GM18951 (cell line): ENCODE measurements at regions not wholly inside any gene's neighbourhood (a gene's known extent, or its start where the extent isn't known, plus 50 kb on each side); places are given as distances from the start of the nearest gene placed in this dataset.

Experiments used
- POLR2A ChIP-seq: IDR thresholded peaks from 4 replicates; pipeline ENCODE4 v1.6.1; 2011; ENCODE audit warnings: mild to moderate bottlenecking; ENCODE audit not compliant: insufficient read length, insufficient read depth; ENCODE audit errors: extremely low read depth
- in situ Hi-C: fragments of 300-500 bp; cut with MboI; formaldehyde crosslinking; loops from one replicate; pipeline ENCODE4 v1.12.0; 2022; ENCODE audit warnings: low sequenced_read_pairs, mixed read lengths, inconsistent platforms; ENCODE audit not compliant: unreplicated experiment

GRCh38 chr1:37243368-37244082 is 209.2 kb upstream of the GRIK3 start:
- TF ChIP-seq POLR2A: no peak
- in situ Hi-C loops: no loop called here

- in situ Hi-C loops: no loop called here
- no peak for TF ChIP-seq POLR2A
These were observed 209.8 kb upstream of the GRIK3 start for GRCh38 chr1:37244083-37244480.

GRCh38 chr1:37244815-37245214 is 210.5 kb upstream of the GRIK3 start:
- no peak for TF ChIP-seq POLR2A
- in situ Hi-C loops: no loop called here

- in situ Hi-C loops: no loop called here
- TF ChIP-seq POLR2A: no peak
These were observed 212.3 kb upstream of the GRIK3 start for GRCh38 chr1:37246631-37247030.

GRCh38 chr1:37250371-37250770 is 216.1 kb upstream of the GRIK3 start:
- in situ Hi-C loops: no loop called here

DNA sequence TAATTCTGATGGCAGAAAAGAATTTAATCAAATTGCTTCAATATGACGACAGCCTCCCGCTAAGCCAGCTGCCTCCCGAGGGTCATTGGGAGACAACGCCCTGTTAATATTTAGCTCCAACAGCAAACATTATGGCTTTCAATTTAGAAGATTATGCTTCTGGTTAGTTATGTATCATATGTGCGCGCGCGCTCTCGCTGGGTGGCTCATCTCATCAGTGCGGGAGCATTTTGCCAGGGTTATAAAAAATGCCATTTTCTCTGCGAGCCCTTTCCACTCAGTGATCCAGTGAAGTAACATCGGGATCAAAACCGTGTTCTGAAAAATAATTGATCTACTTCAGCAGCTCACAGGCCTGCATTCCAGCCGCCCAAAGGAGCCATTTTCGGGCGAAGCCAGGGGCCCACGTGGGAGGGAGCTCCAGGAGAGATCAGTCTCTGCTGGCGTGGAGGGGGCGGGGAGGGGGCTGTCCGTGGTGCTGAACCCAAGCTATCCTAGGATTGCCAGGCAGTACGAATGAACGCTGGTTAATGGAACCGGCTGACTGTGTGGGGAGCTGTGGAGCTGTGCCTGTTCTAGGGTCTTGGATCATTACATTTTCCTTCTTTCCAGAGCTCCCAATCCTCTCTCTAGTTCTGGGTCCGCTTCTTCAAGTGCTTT is 219.1 kb upstream of the ZC3H12A start:
- in situ Hi-C loops: no loop called here
- no peak for TF ChIP-seq POLR2A

More at GRCh38 chr1:37250371-37250770, 216.1 kb upstream of the GRIK3 start:
- TF ChIP-seq POLR2A: no peak

- TF ChIP-seq POLR2A: no peak
- in situ Hi-C loops: no loop called here
These were observed 218.5 kb upstream of the ZC3H12A start for GRCh38 chr1:37255868-37256267.

GRCh38 chr1:37257646-37258045 is 216.7 kb upstream of the ZC3H12A start:
- in situ Hi-C loops: no loop called here
- no peak for TF ChIP-seq POLR2A

- in situ Hi-C loops: no loop called here
- TF ChIP-seq POLR2A: no peak
These were observed 216.3 kb upstream of the ZC3H12A start for GRCh38 chr1:37258068-37258467.

GRCh38 chr1:37259019-37259418 is 215.4 kb upstream of the ZC3H12A start:
- in situ Hi-C loops: no loop called here
- TF ChIP-seq POLR2A: no peak

GRCh38 chr1:37261129-37261528 is 213.3 kb upstream of the ZC3H12A start:
- no peak for TF ChIP-seq POLR2A
- in situ Hi-C loops: no loop called here

GRCh38 chr1:37262439-37263170 is 211.8 kb upstream of the ZC3H12A start:
- no peak for TF ChIP-seq POLR2A

DNA sequence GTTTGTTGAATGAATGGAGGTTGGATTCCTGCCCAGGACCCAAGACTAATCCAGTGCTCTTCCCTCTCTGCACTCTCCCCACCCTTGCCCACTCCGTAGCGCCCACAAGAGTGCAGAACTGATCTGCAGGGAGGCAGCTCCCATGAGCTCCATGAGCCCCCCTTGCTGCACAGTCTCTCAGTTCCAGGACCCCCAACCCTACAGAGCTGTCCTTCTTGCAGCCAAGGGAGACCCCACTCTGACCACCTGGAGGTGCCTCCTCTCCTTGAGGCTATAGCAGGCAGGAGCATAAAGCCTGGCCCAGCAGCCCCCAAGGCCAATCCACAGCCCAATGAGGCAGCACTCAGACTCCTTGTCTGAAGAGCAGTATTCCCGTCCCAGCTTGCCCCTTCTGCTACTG is 209.2 kb upstream of the ZC3H12A start:
- TF ChIP-seq POLR2A: no peak
- in situ Hi-C loops: no loop called here

More at GRCh38 chr1:37262439-37263170, 211.8 kb upstream of the ZC3H12A start:
- in situ Hi-C loops: no loop called here

DNA sequence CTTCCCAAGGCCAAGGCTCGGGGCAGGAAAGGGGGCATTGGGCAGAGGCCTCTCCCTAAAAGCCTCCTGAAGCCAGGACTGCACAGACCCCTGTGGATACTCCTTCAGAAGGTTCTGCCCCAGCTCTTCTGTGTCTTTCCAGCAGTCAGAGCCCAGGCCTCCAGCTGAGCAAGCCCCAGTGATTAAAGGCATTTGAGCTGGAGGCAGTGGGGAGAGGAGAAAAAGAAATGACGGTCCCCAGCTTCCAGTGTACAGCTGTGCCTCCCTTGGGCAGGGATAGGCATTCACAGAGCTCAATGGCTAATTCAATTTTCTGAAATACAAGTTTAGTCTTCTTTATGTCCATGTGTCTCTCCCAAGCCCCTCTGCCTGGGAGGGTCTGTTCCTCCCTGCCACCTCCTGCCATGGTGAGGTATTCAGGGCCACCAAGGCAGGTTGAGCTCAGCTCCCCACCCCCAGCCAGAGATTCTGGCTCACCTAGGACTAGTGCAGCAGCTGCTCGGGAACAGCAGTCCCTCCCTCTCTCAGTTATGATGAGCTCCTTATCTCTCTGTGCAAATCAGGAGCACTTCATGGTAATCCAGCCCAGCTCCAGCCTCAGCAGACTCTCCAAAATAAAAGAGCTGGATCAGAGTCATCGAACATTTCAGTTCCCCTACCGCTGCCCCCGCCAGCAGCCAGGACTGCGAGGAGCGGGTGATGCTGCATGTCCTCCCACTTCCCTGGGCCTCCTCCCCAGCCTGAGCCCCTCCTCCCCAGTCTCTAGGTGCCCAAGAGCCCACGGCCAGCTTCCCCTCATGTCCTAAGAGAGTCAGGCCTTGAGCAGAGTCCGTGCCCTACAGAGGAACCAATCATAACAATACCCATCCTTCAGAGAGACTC is 208.4 kb upstream of the ZC3H12A start:
- no peak for TF ChIP-seq POLR2A
- in situ Hi-C loops: no loop called here
